Loucy (cell line): ENCODE measurements at regions not wholly inside any gene's neighbourhood (a gene's known extent, or its start where the extent isn't known, plus 50 kb on each side); places are given as distances from the start of the nearest gene placed in this dataset.

Source experiments
- CTCF ChIP-seq: fragments of 200-600 bp; sonication (generic); conservative IDR thresholded peaks from 2 replicates; pipeline ENCODE4 v1.5.1; 2014; ENCODE audit warnings: mild to moderate bottlenecking, antibody characterized with exemption, low read length
- EZH2phosphoT487 ChIP-seq: fragments of 200-600 bp; IDR thresholded peaks from 2 replicates; pipeline ENCODE4 v1.6.1; 2018; ENCODE audit warnings: antibody characterized with exemption, mild to moderate bottlenecking, moderate library complexity, borderline replicate concordance

DNA sequence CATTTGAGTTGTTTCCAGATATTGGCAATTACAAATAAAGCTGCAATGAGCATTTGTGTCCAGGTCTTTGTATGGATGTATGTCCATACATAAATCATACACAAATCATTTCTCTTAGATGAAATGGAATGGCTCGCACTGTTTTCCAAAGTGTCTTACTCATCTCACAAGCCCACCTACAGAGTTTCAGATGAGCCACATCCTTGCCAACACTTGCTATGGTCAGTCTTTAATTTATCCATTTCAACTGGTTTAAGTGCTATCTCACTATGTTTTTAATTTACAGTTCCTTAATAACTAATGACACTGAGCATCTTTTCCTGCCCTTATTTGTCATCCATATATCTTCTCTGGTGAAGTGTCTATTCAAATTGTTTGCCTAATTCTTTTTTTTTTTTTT lies 132.9 kb upstream of the DIO3 start:
- TF ChIP-seq CTCF (no peak), EZH2phosphoT487 (no peak)
